IMR-90 (cell line): ENCODE measurements at regions not wholly inside any gene's neighbourhood (a gene's known extent, or its start where the extent isn't known, plus 50 kb on each side); places are given as distances from the start of the nearest gene placed in this dataset.
"Not testable (repeated sequence)": the region's sequence is repeated elsewhere in the genome, so short reads cannot be mapped to it uniquely, and the experiment has no call there.

Source experiments
- ATAC-seq: fragments of 200-7000 bp; cut with Tn5 transposase; 2 replicates; pipeline ENCODE4 v1.9.1; 2020; ENCODE audit warnings: low read depth, mild to moderate bottlenecking, moderate library complexity
- BruUV-seq: library from RNA; stranded (reverse); fragments of 400-500 nt; replicated peaks from 2 replicates; lab custom pipeline; 2021; lab: Mats Ljungman, UMichigan
- CTCF ChIA-PET: fragments of 300-600 bp; formaldehyde crosslinking; extraction: SDS; loops from one replicate; lab custom pipeline; 2021; ENCODE audit warnings: antibody characterized with exemption; lab: Yijun Ruan, JAX
- POLR2A ChIA-PET: fragments of 300-600 bp; sonication (Branson Sonifier 250); formaldehyde crosslinking; loops from one replicate; lab custom pipeline; 2022; ENCODE audit warnings: antibody characterized with exemption; ENCODE audit not compliant: unreplicated experiment; lab: Charles Lee
- DNase-seq: peaks from one replicate; pipeline ENCODE4 v3.0.0; 2013
- H2AFZ ChIP-seq: replicated peaks from 2 replicates; pipeline ENCODE3; 2013; ENCODE audit warnings: low read length, mild to moderate bottlenecking; ENCODE audit not compliant: poor library complexity
- H2AK5ac ChIP-seq: 2 replicates; pipeline ENCODE4 v1.6.1; 2013; ENCODE audit warnings: low read depth, low read length, inconsistent platforms
- H2AK9ac ChIP-seq: replicated peaks from 2 replicates; pipeline ENCODE3; 2013; ENCODE audit warnings: mild to moderate bottlenecking, low read depth, low read length, moderate library complexity; ENCODE audit not compliant: poor library complexity
- H2BK120ac ChIP-seq: 2 replicates; pipeline ENCODE4 v1.6.1; 2013; ENCODE audit warnings: low read depth, low read length, inconsistent platforms
- H2BK15ac ChIP-seq: 3 replicates; pipeline ENCODE4 v1.6.1; 2013; ENCODE audit warnings: low read depth, low read length, inconsistent platforms
- H2BK20ac ChIP-seq: 2 replicates; pipeline ENCODE4 v1.6.1; 2013; ENCODE audit warnings: low read depth, mild to moderate bottlenecking, inconsistent platforms, low read length, moderate library complexity
- H2BK5ac ChIP-seq: 2 replicates; pipeline ENCODE4 v1.6.1; 2013; ENCODE audit warnings: mild to moderate bottlenecking, low read depth, low read length, inconsistent platforms; ENCODE audit not compliant: poor library complexity, severe bottlenecking
- H3K14ac ChIP-seq: replicated peaks from 2 replicates; pipeline ENCODE4 v1.6.1; 2013; ENCODE audit warnings: low read depth, low read length, inconsistent platforms
- H3K18ac ChIP-seq: 2 replicates; pipeline ENCODE4 v1.6.1; 2013; ENCODE audit warnings: low read depth, low read length, control low read depth
- H3K23ac ChIP-seq: 2 replicates; pipeline ENCODE4 v1.6.1; 2013; ENCODE audit warnings: low read depth, low read length, inconsistent platforms
- H3K27ac ChIP-seq: 2 replicates; pipeline ENCODE4 v1.5.1; 2013; ENCODE audit warnings: mild to moderate bottlenecking, control low read depth, low read length; ENCODE audit not compliant: insufficient read depth
- H3K27me3 ChIP-seq: 2 replicates; pipeline ENCODE4 v1.6.1; 2013; ENCODE audit warnings: low read length; ENCODE audit not compliant: control insufficient read depth, insufficient read depth
- H3K36me3 ChIP-seq: 2 replicates; pipeline ENCODE4 v1.6.1; 2013; ENCODE audit warnings: low read length, mixed read lengths; ENCODE audit not compliant: control insufficient read depth, insufficient read depth
- H3K4ac ChIP-seq: 2 replicates; pipeline ENCODE4 v1.6.1; 2013; ENCODE audit warnings: low read depth, low read length, inconsistent platforms
- H3K4me1 ChIP-seq: 2 replicates; pipeline ENCODE4 v1.6.1; 2013; ENCODE audit warnings: low read length, mixed read lengths; ENCODE audit not compliant: control insufficient read depth, insufficient read depth
- H3K4me2 ChIP-seq: 2 replicates; pipeline ENCODE4 v1.6.1; 2013; ENCODE audit warnings: low read depth, mild to moderate bottlenecking, control low read depth, low read length, moderate library complexity
- H3K4me3 ChIP-seq: 2 replicates; pipeline ENCODE4 v1.5.1; 2013; ENCODE audit warnings: low read depth, mild to moderate bottlenecking, control low read depth, low read length, moderate library complexity; ENCODE audit not compliant: insufficient read depth
- H3K56ac ChIP-seq: 2 replicates; pipeline ENCODE4 v1.6.1; 2013; ENCODE audit warnings: low read length, inconsistent platforms; ENCODE audit not compliant: insufficient read depth; ENCODE audit errors: extremely low read depth
- H3K79me1 ChIP-seq, 2 experiments: 2 replicates each; pipeline ENCODE4 v1.6.1; 2013; ENCODE audit warnings: low read length in 2 of 2, inconsistent platforms in 1 of 2, low read depth in 1 of 2
- H3K9ac ChIP-seq: 2 replicates; pipeline ENCODE4 v1.6.1; 2013; ENCODE audit warnings: low read depth, low read length, control low read depth
- H3K9me1 ChIP-seq: 2 replicates; pipeline ENCODE4 v1.6.1; 2013; ENCODE audit warnings: low read length, inconsistent platforms; ENCODE audit not compliant: insufficient read depth
- H3K9me3 ChIP-seq: 2 replicates; pipeline ENCODE4 v1.6.1; 2013; ENCODE audit warnings: low read length; ENCODE audit not compliant: control insufficient read depth, insufficient read depth
- H4K20me1 ChIP-seq: 2 replicates; pipeline ENCODE4 v1.6.1; 2013; ENCODE audit warnings: low read length, inconsistent platforms; ENCODE audit not compliant: insufficient read depth
- H4K5ac ChIP-seq: 2 replicates; pipeline ENCODE4 v1.6.1; 2013; ENCODE audit warnings: mild to moderate bottlenecking, low read depth, low read length, control low read depth
- H4K8ac ChIP-seq, 2 experiments: 2 replicates each; pipeline ENCODE4 v1.6.1; 2013; ENCODE audit warnings: low read depth in 2 of 2, low read length in 2 of 2, control low read depth in 1 of 2, inconsistent platforms in 1 of 2
- H4K91ac ChIP-seq: 2 replicates; pipeline ENCODE4 v1.6.1; 2013; ENCODE audit warnings: low read depth, low read length, inconsistent platforms; ENCODE audit not compliant: insufficient read depth
- FOS ChIP-seq: fragments of 150-350 bp; IDR thresholded peaks from 2 replicates; pipeline ENCODE4 v1.6.1; 2016; ENCODE audit warnings: low read depth, low read length
- MAFK ChIP-seq: IDR thresholded peaks from 2 replicates; pipeline ENCODE4 v1.6.1; 2012; ENCODE audit warnings: low read depth, low read length, improper control_type of control experiment
- RAD21 ChIP-seq: IDR thresholded peaks from 2 replicates; pipeline ENCODE4 v1.6.1; 2012; ENCODE audit warnings: low read length, improper control_type of control experiment
- WGBS, 2 experiments: methylation state at CpG; one replicate each; pipeline versions ENCODE4 v1.1.5 to v1.1.7; 2013; ENCODE audit warnings: missing lambda C conversion rate in 2 of 2; ENCODE audit not compliant: insufficient read length in 1 of 2; ENCODE audit errors: extremely low coverage in 2 of 2; 5-methylcytosine and 5-hydroxymethylcytosine counted together
- dilution Hi-C: fragments of 300-500 bp; cut with HindIII; formaldehyde crosslinking; loops from one replicate; pipeline ENCODE4 v1.14.3; 2018; ENCODE audit warnings: low sequenced_read_pairs; ENCODE audit not compliant: unreplicated experiment
- in situ Hi-C: fragments of 300-500 bp; cut with MboI; formaldehyde crosslinking; loops from 3 replicates; pipeline ENCODE4 v1.14.3; 2019; ENCODE audit warnings: low sequenced_read_pairs, inconsistent platforms, mixed read lengths
- intact Hi-C: fragments of 100-400 bp; cut with micrococcal nuclease; formaldehyde crosslinking; loops from 2 replicates; pipeline ENCODE4 v1.10.0; 2022

DNA sequence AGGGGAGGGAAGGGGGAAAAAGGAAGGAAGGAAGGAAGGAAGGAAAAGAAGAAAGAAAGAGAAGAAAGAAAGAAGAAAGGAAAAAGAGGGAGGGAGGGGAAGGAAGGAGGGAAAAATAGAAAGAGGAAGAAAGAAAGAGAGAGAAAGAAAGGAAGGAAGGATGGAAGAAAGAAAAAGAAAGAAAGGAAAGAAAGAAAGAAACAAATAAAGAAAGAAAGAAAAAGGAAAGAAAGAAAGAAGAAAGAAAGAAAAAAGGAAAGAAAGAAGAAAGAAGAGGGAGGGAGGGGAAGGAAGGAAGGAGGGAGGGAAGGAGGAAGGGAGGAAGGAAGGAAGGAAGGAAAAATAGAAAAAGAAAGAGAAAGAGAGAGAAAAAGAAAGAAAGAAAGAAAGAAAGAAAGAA is 315.8 kb upstream of the PIK3C3 start:
- dilution Hi-C loops = no loop called here
- Histone ChIP-seq H2AFZ (no peak overlapping the region), H3K18ac (no peak overlapping the region), H3K27ac (no peak overlapping the region), H3K4me1 (no peaks in the 10 kb centered on the region), H3K23ac (no peak overlapping the region), H3K79me1 (no peaks in the 10 kb centered on the region), H2BK15ac (no peak overlapping the region), H2AK5ac (no peak overlapping the region), H3K9ac (no peak overlapping the region), H4K8ac (no peak overlapping the region), H3K4me3 (no peak overlapping the region), H2BK5ac (no peak overlapping the region), H3K9me1 (no peaks in the 10 kb centered on the region), H3K4me2 (no peak overlapping the region), H3K14ac (no peak overlapping the region), H3K36me3 (no peaks in the 10 kb centered on the region), H3K9me3 (no peaks in the 10 kb centered on the region), H3K56ac (no peak overlapping the region), H2BK120ac (no peak overlapping the region), H4K20me1 (no peaks in the 10 kb centered on the region), H2BK20ac (no peak overlapping the region), H4K5ac (no peak overlapping the region), H3K4ac (no peak overlapping the region), H3K27me3 (no peaks in the 10 kb centered on the region), H2AK9ac (no peak overlapping the region), H4K91ac (no peak overlapping the region)
- no peak for TF ChIP-seq MAFK
- TF ChIP-seq RAD21 = no peak
- no peak for TF ChIP-seq FOS
- in situ Hi-C loops = no loop called here
- ATAC-seq (no peak), DNase-seq (no peak)
- intact Hi-C loops = no loop called here
- BruUV-seq = no TSS peak
- ChIA-PET CTCF (no interaction called here), POLR2A (no interaction called here)

DNA sequence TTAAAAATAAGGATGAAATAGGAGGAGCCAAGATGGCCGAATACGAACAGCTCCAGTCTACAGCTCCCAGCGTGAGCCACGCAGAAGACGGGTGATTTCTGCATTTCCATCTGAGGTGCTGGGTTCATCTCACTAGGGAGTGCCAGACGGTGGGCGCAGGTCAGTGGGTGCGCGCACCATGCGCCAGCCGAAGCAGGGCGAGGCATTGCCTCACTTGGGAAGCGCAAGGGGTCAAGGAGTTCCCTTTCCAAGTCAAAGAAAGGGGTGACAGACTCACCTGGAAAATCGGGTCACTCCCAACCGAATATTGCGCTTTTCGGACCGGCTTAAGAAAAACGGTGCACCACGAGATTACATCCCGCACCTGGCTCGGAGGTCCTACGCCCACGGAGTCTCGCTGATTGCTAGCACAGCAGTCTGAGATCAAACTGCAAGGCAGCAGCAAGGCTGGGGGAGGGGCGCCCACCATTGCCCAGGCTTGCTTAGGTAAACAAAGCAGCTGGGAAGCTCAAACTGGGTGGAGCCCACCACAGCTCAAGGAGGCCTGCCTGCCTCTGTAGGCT is 323.2 kb upstream of the PIK3C3 start:
- WGBS, 2 experiments = 84% methylated on average over 17 of the region's 26 CpGs; no CpG with 5 or more reads in 1 of the 2 experiments
- H2AK5ac ChIP-seq, H2BK20ac ChIP-seq, H4K91ac ChIP-seq, H3K79me1 ChIP-seq, H3K4me2 ChIP-seq, ATAC-seq, H3K9me3 ChIP-seq, H3K56ac ChIP-seq, H3K27me3 ChIP-seq, DNase-seq, H4K5ac ChIP-seq, CTCF ChIA-PET, intact Hi-C loops, H3K9ac ChIP-seq, H4K20me1 ChIP-seq, H3K4me1 ChIP-seq, H2BK120ac ChIP-seq, H3K4me3 ChIP-seq, dilution Hi-C loops, BruUV-seq, H3K4ac ChIP-seq, H3K27ac ChIP-seq, POLR2A ChIA-PET, H3K14ac ChIP-seq, H2BK5ac ChIP-seq, H3K9me1 ChIP-seq, H2AK9ac ChIP-seq, H4K8ac ChIP-seq, in situ Hi-C loops, H2BK15ac ChIP-seq, H3K18ac ChIP-seq, H3K36me3 ChIP-seq, H3K23ac ChIP-seq, H2AFZ ChIP-seq: not testable (repeated sequence)
